K562 (cell line): ENCODE measurements at regions not wholly inside any gene's neighbourhood (a gene's known extent, or its start where the extent isn't known, plus 50 kb on each side); places are given as distances from the start of the nearest gene placed in this dataset.

ENCODE experiments used
- ATAC-seq: fragments of 200-7000 bp; cut with Tn5 transposase; 3 replicates; pipeline ENCODE4 v1.9.1; 2020; ENCODE audit warnings: moderate library complexity
- BruUV-seq: library from RNA; stranded (reverse); fragments of 400-500 nt; replicated peaks from 2 replicates; lab custom pipeline; 2021; lab: Mats Ljungman, UMichigan
- CTCF ChIA-PET: fragments of 300-600 bp; formaldehyde crosslinking; extraction: SDS; loops from one replicate; lab custom pipeline; 2021; ENCODE audit warnings: low intra/inter-chr PET ratio; lab: Yijun Ruan, JAX
- POLR2A ChIA-PET: fragments of 300-600, 350-650 bp; sonication (Branson Sonifier 250); formaldehyde crosslinking; extraction: SDS; loops from one replicate; lab custom pipeline; 2021; ENCODE audit warnings: antibody characterized with exemption, inconsistent platforms; lab: Yijun Ruan, JAX
- DNase-seq, 4 experiments: peaks; one replicate each; pipeline versions ENCODE4 v3.0.0 to v3.0.0-alpha.2; 2011 to 2018; ENCODE audit warnings: low spot score in 3 of 4, mixed read lengths in 3 of 4; ENCODE audit errors: extremely low read depth in 1 of 4
- FAIRE-seq: peaks from 2 replicates; lab custom pipeline; 2011; peaks lifted over from hg19 to GRCh38; lab: Jason Lieb, UNC
- H2AFZ ChIP-seq: 2 replicates; pipeline ENCODE4 v1.6.0; 2011; ENCODE audit warnings: low read depth, low read length, control low read depth, inconsistent platforms
- H3K27ac ChIP-seq: fragments of 200-600 bp; 3 replicates; pipeline ENCODE4 v1.8.0; 2011; ENCODE audit warnings: low read depth, mild to moderate bottlenecking, control low read depth, inconsistent platforms, low read length, moderate library complexity, mixed read lengths; ENCODE audit errors: extremely low read depth
- H3K27me3 ChIP-seq, 2 experiments: fragments of 300-600 bp in 1 of 2; 2 replicates in 1 of 2; 3 replicates in 1 of 2; pipeline versions ENCODE4 v1.6.0 to v1.8.0; 2011; ENCODE audit warnings: inconsistent platforms in 2 of 2, low read length in 2 of 2, mild to moderate bottlenecking in 1 of 2, mixed read lengths in 1 of 2, moderate library complexity in 1 of 2; ENCODE audit not compliant: control insufficient read depth in 2 of 2, insufficient read depth in 2 of 2
- H3K36me3 ChIP-seq: fragments of 300-600 bp; 3 replicates; pipeline ENCODE4 v1.8.0; 2011; ENCODE audit warnings: mild to moderate bottlenecking, low read length, inconsistent platforms; ENCODE audit not compliant: control insufficient read depth, insufficient read depth
- H3K4me1 ChIP-seq, 2 experiments: fragments of 200-600 bp in 1 of 2; replicated peaks in 1 of 2; 2 replicates in 1 of 2; 3 replicates in 1 of 2; pipeline versions ENCODE4 v1.5.1 to v1.8.0; 2011; ENCODE audit warnings: inconsistent platforms in 2 of 2, low read length in 2 of 2, mild to moderate bottlenecking in 1 of 2, mixed read lengths in 1 of 2, moderate library complexity in 1 of 2; ENCODE audit not compliant: control insufficient read depth in 2 of 2, insufficient read depth in 2 of 2
- H3K4me2 ChIP-seq: 2 replicates; pipeline ENCODE4 v1.6.1; 2011; ENCODE audit warnings: low read length, control low read depth, inconsistent platforms, mixed read lengths; ENCODE audit not compliant: insufficient read depth
- H3K4me3 ChIP-seq: fragments of 200-600 bp; sonication (generic), shearing (Covaris generic); 2 replicates; pipeline ENCODE4 v1.5.1; 2016; ENCODE audit warnings: control low read depth, inconsistent platforms
- H3K79me2 ChIP-seq: fragments of 200-600 bp; 3 replicates; pipeline ENCODE4 v1.8.0; 2011; ENCODE audit warnings: low read length, inconsistent platforms; ENCODE audit not compliant: control insufficient read depth, insufficient read depth
- H3K9ac ChIP-seq, 2 experiments: 2 replicates each; pipeline versions ENCODE4 v1.6.0 to v1.6.1; 2011; ENCODE audit warnings: low read depth in 2 of 2, low read length in 2 of 2, control low read depth in 1 of 2, inconsistent platforms in 1 of 2, mild to moderate bottlenecking in 1 of 2, mixed read lengths in 1 of 2; ENCODE audit not compliant: insufficient read depth in 1 of 2
- H3K9me1 ChIP-seq: one replicate; pipeline ENCODE4 v1.6.0; 2011; ENCODE audit warnings: inconsistent platforms, mild to moderate bottlenecking, low read length, moderate library complexity; ENCODE audit not compliant: control insufficient read depth, insufficient read depth
- H3K9me3 ChIP-seq: replicated peaks from 2 replicates; pipeline ENCODE4 v1.5.1; 2011; ENCODE audit warnings: low read depth, low read length, inconsistent platforms; ENCODE audit not compliant: control insufficient read depth, insufficient read depth
- H4K20me1 ChIP-seq: replicated peaks from 2 replicates; pipeline ENCODE4 v1.6.1; 2011; ENCODE audit warnings: low read length, inconsistent platforms, mixed read lengths; ENCODE audit not compliant: control insufficient read depth, insufficient read depth
- HES1 ChIP-seq: fragments of 450-650 bp; IDR thresholded peaks from 2 replicates; pipeline ENCODE4 v1.6.1; 2016; ENCODE audit warnings: low read depth, mild to moderate bottlenecking, moderate library complexity
- PURB ChIP-seq: sonication (generic); formaldehyde crosslinking; IDR thresholded peaks from 2 replicates; pipeline ENCODE4 v1.9.0; 2021; ENCODE audit warnings: low read depth, mild to moderate bottlenecking, missing genetic modification reagents
- ZMIZ1 ChIP-seq, 2 experiments: fragments of 150-350 bp in 1 of 2; IDR thresholded peaks; 2 replicates each; pipeline ENCODE4 v1.6.1; 2012 to 2016; ENCODE audit warnings: low read depth in 2 of 2, low read length in 2 of 2, mild to moderate bottlenecking in 1 of 2, moderate library complexity in 1 of 2
- ZNF507 ChIP-seq: conservative IDR thresholded peaks from 2 replicates; pipeline ENCODE4 v1.6.1; 2017; ENCODE audit warnings: missing genetic modification characterization, missing compliant biosample characterization
- ZNF57 ChIP-seq: fragments of 450-650 bp; formaldehyde crosslinking; IDR thresholded peaks from 2 replicates; pipeline ENCODE4 v1.4.0; 2020; ENCODE audit warnings: mild to moderate bottlenecking, moderate library complexity
- WGBS: fragments of 100-300 bp; shearing (Covaris generic); methylation state at CpG from one replicate; pipeline ENCODE4 v1.1.6; 2016; ENCODE audit warnings: low coverage, mixed read lengths; ENCODE audit not compliant: insufficient coverage; ENCODE audit errors: missing lambda C conversion rate; 5-methylcytosine and 5-hydroxymethylcytosine counted together
- in situ Hi-C: fragments of 300-500 bp; cut with MboI; formaldehyde crosslinking; loops from 4 replicates; pipeline ENCODE4 v1.15.0; 2018; ENCODE audit warnings: inconsistent platforms, mixed read lengths
- intact Hi-C: fragments of 100-400 bp; cut with micrococcal nuclease; formaldehyde crosslinking; loops from 2 replicates; pipeline ENCODE4 v1.14.2; 2022

- no peak for TF ChIP-seq ZMIZ1 (IDR thresholded peaks at IDR 0.05; ENCODE audit: low read depth in 2 of 2, low read length in 2 of 2)
- TF ChIP-seq PURB (CRISPR knock-in tag) = no peak
- no peak for TF ChIP-seq ZNF57 (CRISPR knock-in tag)
Measured at GRCh38 chr7:9645756-9646155, 1212.3 kb downstream of the NXPH1 start (continued).

GRCh38 chr7:9657257-9657656 lies 1223.8 kb downstream of the NXPH1 start:
- Histone ChIP-seq H3K27me3 (no peaks in the 10 kb centered on the region), H3K4me3 (no peak overlapping the region), H3K9me1 (no peaks in the 10 kb centered on the region), H3K4me1 (no peaks in the 10 kb centered on the region), H3K79me2 (no peaks in the 10 kb centered on the region), H3K36me3 (no peaks in the 10 kb centered on the region), H3K9me3 (no peaks in the 10 kb centered on the region)
- no peak for FAIRE-seq
- intact Hi-C loops = no loop called here
- BruUV-seq = no TSS peak
- TF ChIP-seq HES1 = no peak
- TF ChIP-seq ZNF507 (tag) = peak; percentile 26
- TF ChIP-seq, all 486 proteins: peak for 1
- Histone ChIP-seq H2AFZ (no peak overlapping the region), H3K4me2 (no peak overlapping the region), H4K20me1 (no peaks in the 10 kb centered on the region), H3K9ac (no peak overlapping the region), H3K27ac (no peak overlapping the region)
- no peak for DNase-seq
- CTCF ChIA-PET = no interaction called here
- in situ Hi-C loops = no loop called here
- WGBS = 8% methylated on average over 4 of the region's 4 CpGs
- no peak for ATAC-seq
- POLR2A ChIA-PET = interaction anchor here (0.6 to 0.7 kb wide), 2 partner anchors 56 to 57 kb away, joined by 3 to 4 read pairs; no protein-coding TSS in a partner anchor
